Testis (tissue), 2 donors: ENCODE measurements at regions not wholly inside any gene's neighbourhood (a gene's known extent, or its start where the extent isn't known, plus 50 kb on each side); places are given as distances from the start of the nearest gene placed in this dataset.

Experiments used
- DNase-seq: peaks from one replicate; pipeline ENCODE4 v3.0.0-alpha.2; 2019
- H3K27ac ChIP-seq, 2 donors: fragments of 200-600 bp; sonication (generic); one replicate each; pipeline ENCODE4 v1.5.1; 2019
- H3K27me3 ChIP-seq: fragments of 200-600 bp; sonication (generic); one replicate; pipeline ENCODE4 v1.5.1; 2019
- H3K36me3 ChIP-seq: fragments of 200-600 bp; sonication (generic); one replicate; pipeline ENCODE4 v1.5.1; 2017; ENCODE audit warnings: low read depth; ENCODE audit errors: missing control alignments
- H3K4me1 ChIP-seq: fragments of 200-600 bp; sonication (generic); one replicate; pipeline ENCODE4 v1.5.1; 2019
- H3K4me3 ChIP-seq, 2 donors: fragments of 200-600 bp; sonication (generic); one replicate each; pipeline ENCODE4 v1.5.1; 2017 to 2019
- H3K9me3 ChIP-seq: fragments of 200-600 bp; sonication (generic); one replicate; pipeline ENCODE4 v1.5.1; 2017
- POLR2A ChIP-seq: fragments of 450-650 bp; IDR thresholded peaks from one replicate; pipeline ENCODE4 v1.6.1; 2017; ENCODE audit warnings: antibody characterized with exemption, mild to moderate bottlenecking, moderate library complexity
- whole genome bisulfite sequencing, 2 donors: methylation state at CpG; one replicate each; pipeline ENCODE4 v1.1.5; 2018; 5-methylcytosine and 5-hydroxymethylcytosine counted together
- intact Hi-C: fragments of 100-400 bp; cut with DNase I; formaldehyde crosslinking; loops from one replicate; pipeline ENCODE4 v1.15.1; 2023; ENCODE audit warnings: low total_unique reads
- TF ChIP-seq, protein P1 (sequence below), 3 experiments: fragments of 450-650 bp in 2 of 3; fragments of 200-600 bp in 1 of 3; sonication (generic) in 1 of 3; IDR thresholded peaks; one replicate each; pipeline ENCODE4 v1.5.1; 2016 to 2019; ENCODE audit warnings: antibody characterized with exemption in 3 of 3, mild to moderate bottlenecking in 2 of 3, moderate library complexity in 1 of 3

DNA sequence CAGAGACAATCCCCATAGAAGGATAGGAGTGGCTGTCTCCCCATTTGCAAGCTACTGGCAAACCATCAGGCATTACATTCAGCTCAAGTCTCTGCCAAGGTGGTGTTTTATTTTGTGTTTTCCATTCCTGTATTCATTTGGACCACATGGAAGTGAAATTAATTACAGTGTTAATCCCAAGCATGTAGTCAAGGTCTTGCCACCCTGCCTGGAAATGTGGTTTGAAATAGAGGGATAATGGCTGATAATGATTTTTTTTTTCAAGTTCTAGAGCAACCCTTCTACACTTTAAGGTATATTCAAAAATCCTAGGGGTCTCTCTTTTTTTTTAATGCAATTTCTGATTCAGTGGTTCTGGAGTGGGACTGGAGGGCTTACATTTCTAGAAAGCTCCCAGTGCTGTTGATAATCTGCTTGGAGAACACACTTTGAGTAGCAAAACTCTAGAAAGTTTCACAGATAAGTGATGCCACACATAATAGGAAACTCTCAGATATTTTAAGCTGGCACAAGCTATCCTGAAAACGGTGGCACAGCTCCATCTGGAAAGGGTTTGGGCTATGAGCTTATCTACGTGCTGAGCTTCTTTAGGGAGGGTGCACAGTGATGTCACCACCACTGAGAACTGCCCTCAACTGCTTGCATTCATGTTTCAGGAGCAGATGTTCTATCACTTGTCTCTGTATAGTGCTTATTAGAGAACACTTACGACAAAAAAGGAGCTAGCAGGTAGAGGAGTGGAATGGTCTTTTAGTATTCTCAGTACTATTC lies 140.1 kb upstream of the IL12A start:
- TF ChIP-seq, protein P1, sequence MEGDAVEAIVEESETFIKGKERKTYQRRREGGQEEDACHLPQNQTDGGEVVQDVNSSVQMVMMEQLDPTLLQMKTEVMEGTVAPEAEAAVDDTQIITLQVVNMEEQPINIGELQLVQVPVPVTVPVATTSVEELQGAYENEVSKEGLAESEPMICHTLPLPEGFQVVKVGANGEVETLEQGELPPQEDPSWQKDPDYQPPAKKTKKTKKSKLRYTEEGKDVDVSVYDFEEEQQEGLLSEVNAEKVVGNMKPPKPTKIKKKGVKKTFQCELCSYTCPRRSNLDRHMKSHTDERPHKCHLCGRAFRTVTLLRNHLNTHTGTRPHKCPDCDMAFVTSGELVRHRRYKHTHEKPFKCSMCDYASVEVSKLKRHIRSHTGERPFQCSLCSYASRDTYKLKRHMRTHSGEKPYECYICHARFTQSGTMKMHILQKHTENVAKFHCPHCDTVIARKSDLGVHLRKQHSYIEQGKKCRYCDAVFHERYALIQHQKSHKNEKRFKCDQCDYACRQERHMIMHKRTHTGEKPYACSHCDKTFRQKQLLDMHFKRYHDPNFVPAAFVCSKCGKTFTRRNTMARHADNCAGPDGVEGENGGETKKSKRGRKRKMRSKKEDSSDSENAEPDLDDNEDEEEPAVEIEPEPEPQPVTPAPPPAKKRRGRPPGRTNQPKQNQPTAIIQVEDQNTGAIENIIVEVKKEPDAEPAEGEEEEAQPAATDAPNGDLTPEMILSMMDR (IDR thresholded peaks at IDR 0.05), result no peak
- TF ChIP-seq POLR2A, result no peak
- intact Hi-C loops, result no loop called here
- H3K27me3 ChIP-seq, result no peaks in the 10 kb centered on the region
- 62 to 72% methylated on average over 3 of the region's 3 CpGs for WGBS, 2 donors
- no peak for DNase-seq
- no peak overlapping the region for H3K4me3 ChIP-seq
- no peaks in the 10 kb centered on the region for H3K9me3 ChIP-seq
- H3K4me1 ChIP-seq, result no peaks in the 10 kb centered on the region
- no peaks in the 10 kb centered on the region for H3K36me3 ChIP-seq
- H3K27ac ChIP-seq, result no peak overlapping the region

DNA sequence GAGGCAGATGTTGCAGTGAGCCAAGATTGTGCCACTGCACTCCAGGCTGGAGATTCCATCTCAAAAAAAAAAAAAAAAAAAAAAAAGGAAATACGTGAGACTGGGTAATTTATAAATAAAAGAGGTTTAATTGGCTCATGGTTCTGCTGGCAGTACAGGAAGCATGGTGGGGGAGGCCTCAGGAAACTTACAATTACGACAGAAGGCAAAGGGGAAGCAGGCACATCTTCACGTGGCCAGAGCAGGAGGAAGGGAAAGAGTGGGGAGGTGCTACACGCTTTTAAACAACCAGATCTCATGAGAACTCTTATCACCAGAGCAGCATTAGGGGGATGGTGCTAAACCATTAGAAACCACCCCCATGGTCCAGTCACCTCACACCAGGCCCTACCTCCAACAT lies 138.2 kb upstream of the IL12A start:
- TF ChIP-seq POLR2A, result no peak
- TF ChIP-seq, protein P1 (IDR thresholded peaks at IDR 0.05), result no peak
- Histone ChIP-seq H3K36me3 (no peaks in the 10 kb centered on the region), H3K9me3 (no peaks in the 10 kb centered on the region), H3K4me1 (no peaks in the 10 kb centered on the region), H3K27me3 (no peaks in the 10 kb centered on the region), H3K27ac (no peak overlapping the region), H3K4me3 (no peak overlapping the region)
- no peak for DNase-seq
- intact Hi-C loops, result no loop called here
- WGBS, 2 donors, result 65 to 70% methylated on average over 4 of the region's 4 CpGs

DNA sequence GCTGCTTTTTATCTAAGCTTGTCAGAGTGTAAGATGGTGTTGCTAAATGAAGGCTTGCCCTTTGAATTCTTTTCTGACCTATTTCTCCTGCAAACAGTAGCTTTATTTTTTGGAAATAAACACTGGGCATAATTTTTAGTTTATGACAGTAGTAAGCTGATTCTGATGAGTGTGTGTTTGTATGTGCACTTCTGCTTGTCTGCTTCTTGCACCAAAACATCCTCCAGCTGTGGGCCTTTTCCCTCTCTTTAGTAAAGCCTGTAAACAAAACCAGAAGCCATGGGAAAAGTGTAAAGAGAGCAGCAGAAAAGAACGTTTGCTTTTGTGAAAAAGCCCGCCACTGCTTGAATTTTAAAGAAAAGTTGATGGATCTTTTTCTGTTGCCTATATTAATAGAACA lies 136.4 kb upstream of the IL12A start:
- TF ChIP-seq, protein P1 (IDR thresholded peaks at IDR 0.05), result no peak
- no peak for TF ChIP-seq POLR2A
- Histone ChIP-seq H3K27me3 (no peaks in the 10 kb centered on the region), H3K4me3 (no peak overlapping the region), H3K4me1 (no peaks in the 10 kb centered on the region), H3K36me3 (no peaks in the 10 kb centered on the region), H3K27ac (peak overlapping the region in 1 of 2 donors; percentile 32), H3K9me3 (no peaks in the 10 kb centered on the region)
- 61 to 62% methylated on average over 2 of the region's 2 CpGs for WGBS, 2 donors
- intact Hi-C loops, result no loop called here
- DNase-seq, result no peak

DNA sequence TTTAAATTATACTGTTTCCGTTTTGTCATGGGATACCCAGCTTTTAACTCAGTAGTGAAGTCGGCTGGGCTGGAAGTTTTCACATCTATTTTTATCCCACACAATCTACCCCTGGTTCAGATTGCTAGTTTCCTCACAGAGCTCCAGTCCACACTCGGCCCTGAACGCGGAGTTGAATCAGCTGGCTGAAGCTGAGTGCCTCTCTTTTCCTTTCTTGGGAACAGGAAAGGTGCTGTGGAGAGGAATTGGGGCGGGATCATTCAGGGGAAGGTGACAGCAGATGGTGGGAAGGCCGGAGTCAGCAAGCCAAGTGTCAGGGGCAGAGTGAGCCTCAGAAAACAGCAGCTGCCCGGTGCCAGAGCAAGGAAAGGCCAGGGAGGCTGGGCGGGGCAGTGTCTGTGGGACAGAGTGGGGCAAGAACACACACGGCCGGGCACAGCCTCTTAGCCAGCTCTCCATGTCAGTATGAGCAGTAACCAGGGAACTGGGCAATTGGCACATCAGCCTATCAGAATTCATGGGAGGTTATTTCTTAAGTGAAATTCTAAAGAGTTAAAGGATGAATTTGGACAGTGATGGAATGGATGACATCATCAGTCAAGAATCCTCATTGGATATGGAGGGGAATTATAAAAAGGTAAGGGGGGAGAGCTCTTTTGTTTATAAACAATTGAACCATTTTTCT lies 135.7 kb upstream of the IL12A start:
- Histone ChIP-seq H3K27me3 (no peaks in the 10 kb centered on the region), H3K4me1 (no peaks in the 10 kb centered on the region), H3K9me3 (no peaks in the 10 kb centered on the region), H3K27ac (peak overlapping the region in 1 of 2 donors; percentile 32), H3K36me3 (no peaks in the 10 kb centered on the region), H3K4me3 (no peak overlapping the region)
- no peak for TF ChIP-seq POLR2A
- TF ChIP-seq, protein P1 (IDR thresholded peaks at IDR 0.05), result no peak
- WGBS, 2 donors, result 30 to 52% methylated on average over 11 of the region's 11 CpGs
- intact Hi-C loops, result no loop called here
- no peak for DNase-seq
